ENCODE measurements at regions not wholly inside any gene's neighbourhood (a gene's known extent, or its start where the extent isn't known, plus 50 kb on each side); places are given as distances from the start of the nearest gene placed in this dataset.
"Not testable (repeated sequence)": the region's sequence is repeated elsewhere in the genome, so short reads cannot be mapped to it uniquely, and the experiment has no call there.

- H3K27ac Mint-ChIP-seq, result no peak overlapping the region
- H3K9me3 Mint-ChIP-seq, result no peaks in the 10 kb centered on the region
- H3K27me3 Mint-ChIP-seq, result peaks cover 54% of the 10 kb centered on the region
- peaks cover 21% of the 10 kb centered on the region for H3K4me1 Mint-ChIP-seq
- no peaks in the 10 kb centered on the region for H3K36me3 Mint-ChIP-seq
- no peak overlapping the region for H3K4me3 Mint-ChIP-seq
- DNase-seq, result no peak
- CTCF ChIA-PET, result no interaction called here
Measured at GRCh38 chr18:76622651-76623050, 127.6 kb upstream of the ZNF516 start.

GRCh38 chr18:76621782-76622495 is 126.9 kb upstream of the ZNF516 start:
- CTCF ChIA-PET, result interaction anchor here (1.0 to 1.6 kb wide), 3 partner anchors 19 to 108 kb away, joined by 3 to 6 read pairs (median 3); no protein-coding TSS in a partner anchor
- peaks cover 21% of the 10 kb centered on the region for H3K4me1 Mint-ChIP-seq
- H3K36me3 Mint-ChIP-seq, result no peaks in the 10 kb centered on the region
- no peak overlapping the region for H3K27ac Mint-ChIP-seq
- H3K4me3 Mint-ChIP-seq, result no peak overlapping the region
- peaks cover 59% of the 10 kb centered on the region for H3K27me3 Mint-ChIP-seq
- H3K9me3 Mint-ChIP-seq, result no peaks in the 10 kb centered on the region
- no peak for DNase-seq

GRCh38 chr18:76621226-76621625 is 126.2 kb upstream of the ZNF516 start:
- H3K27me3 Mint-ChIP-seq, result peaks cover 59% of the 10 kb centered on the region
- H3K27ac Mint-ChIP-seq, result no peak overlapping the region
- no peaks in the 10 kb centered on the region for H3K36me3 Mint-ChIP-seq
- DNase-seq, result no peak
- H3K4me1 Mint-ChIP-seq, result peaks cover 21% of the 10 kb centered on the region
- H3K4me3 Mint-ChIP-seq, result no peak overlapping the region
- CTCF ChIA-PET, result interaction anchor here (1.0 to 1.6 kb wide), 3 partner anchors 20 to 107 kb away, joined by 3 to 6 read pairs (median 3); no protein-coding TSS in a partner anchor
- no peaks in the 10 kb centered on the region for H3K9me3 Mint-ChIP-seq

DNA sequence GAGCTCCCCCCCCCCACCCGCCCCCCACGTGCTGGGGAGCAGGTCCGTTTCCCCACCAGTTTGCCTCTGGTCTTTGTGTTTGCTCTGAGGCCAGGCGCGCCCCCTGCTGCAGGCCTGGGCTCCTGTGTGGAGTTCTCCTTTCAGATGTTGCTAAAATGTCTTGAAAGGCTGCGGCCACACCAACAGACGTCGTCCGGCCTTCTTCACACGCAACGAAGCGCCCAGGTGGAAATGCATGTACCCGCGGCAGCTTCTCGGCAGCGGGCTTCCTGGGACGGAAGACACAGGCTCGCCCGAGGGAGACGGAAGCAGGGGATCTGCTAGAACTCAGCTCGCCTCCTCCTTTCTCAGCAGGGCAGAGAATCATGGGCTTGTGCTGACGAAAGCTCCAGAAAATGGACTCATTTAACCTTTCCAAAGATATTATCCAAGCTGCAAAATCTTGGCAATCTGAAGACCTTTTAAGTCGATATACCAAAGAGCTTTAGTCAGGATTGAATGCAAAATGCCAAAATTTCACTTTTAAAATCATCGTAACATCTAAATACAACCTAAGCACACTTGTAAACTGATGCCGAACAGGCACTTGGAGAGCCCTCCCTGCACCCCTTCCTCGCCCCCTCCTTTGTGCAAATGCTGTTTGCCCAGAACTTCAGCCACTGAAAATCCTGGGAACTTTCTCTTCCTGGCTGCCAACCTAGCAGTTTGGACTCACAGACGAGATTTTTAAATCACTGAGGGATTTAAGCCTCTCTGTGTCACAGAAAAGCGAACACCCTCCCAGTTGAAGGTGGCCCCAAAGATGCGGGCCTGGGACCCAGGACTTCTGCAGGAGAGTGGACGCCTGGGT is 125.5 kb upstream of the ZNF516 start:
- CTCF ChIA-PET, result interaction anchor here (1.3 to 1.6 kb wide), 2 partner anchors 89 to 107 kb away, joined by 3 to 6 read pairs; no protein-coding TSS in a partner anchor
- no peak overlapping the region for H3K27ac Mint-ChIP-seq

DNA sequence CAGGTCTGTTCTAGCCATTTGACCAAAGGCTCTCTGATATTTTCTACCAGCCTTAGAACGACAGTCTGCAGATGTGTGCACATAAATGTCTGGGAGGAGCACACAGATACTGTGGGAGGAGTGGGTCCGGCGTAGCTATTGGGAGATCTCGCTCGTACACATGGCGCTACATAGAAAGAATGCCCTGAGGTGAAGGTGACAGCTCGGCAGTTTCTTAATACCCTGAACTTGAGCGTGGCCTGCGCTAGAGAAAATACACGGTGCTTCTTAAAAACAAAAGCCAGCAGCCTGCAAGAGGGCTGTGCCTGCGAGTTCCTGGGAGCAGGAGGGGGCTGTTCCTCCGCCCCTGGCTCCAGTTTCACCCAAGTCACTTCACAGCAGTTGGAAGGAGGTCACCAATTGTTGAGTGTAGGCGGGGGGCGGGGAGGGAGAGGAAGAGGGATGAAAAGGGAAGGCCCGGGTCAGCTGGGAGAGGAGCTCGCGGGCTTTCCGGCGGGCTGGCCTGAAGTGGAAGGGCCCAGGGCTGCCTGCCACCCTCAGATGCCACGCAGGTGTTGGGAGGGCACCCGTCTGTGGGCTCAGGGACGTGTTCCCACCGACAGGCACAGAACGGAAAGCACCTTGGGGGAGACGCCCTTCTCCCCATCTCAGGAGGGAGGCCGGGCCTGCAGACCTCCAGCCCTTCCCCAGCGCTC is 124.7 kb upstream of the ZNF516 start:
- peaks cover 57% of the 10 kb centered on the region for H3K27me3 Mint-ChIP-seq
- no peak overlapping the region for H3K4me3 Mint-ChIP-seq
- no peaks in the 10 kb centered on the region for H3K36me3 Mint-ChIP-seq
- DNase-seq, result no peak
- H3K9me3 Mint-ChIP-seq, result no peaks in the 10 kb centered on the region
- H3K4me1 Mint-ChIP-seq, result peaks cover 21% of the 10 kb centered on the region
- CTCF ChIA-PET, result interaction anchor here (1.6 kb wide), 1 partner anchor 90 kb away, joined by 6 read pairs; no protein-coding TSS in a partner anchor
- no peak overlapping the region for H3K27ac Mint-ChIP-seq

More for the DNA sequence above, 125.5 kb upstream of the ZNF516 start:
- H3K9me3 Mint-ChIP-seq, result no peaks in the 10 kb centered on the region
- DNase-seq, result peak; percentile 52
- peaks cover 59% of the 10 kb centered on the region for H3K27me3 Mint-ChIP-seq
- H3K36me3 Mint-ChIP-seq, result no peaks in the 10 kb centered on the region
- H3K4me3 Mint-ChIP-seq, result no peak overlapping the region
- peaks cover 21% of the 10 kb centered on the region for H3K4me1 Mint-ChIP-seq

- no peak overlapping the region for H3K4me3 Mint-ChIP-seq
- no peaks in the 10 kb centered on the region for H3K9me3 Mint-ChIP-seq
- H3K36me3 Mint-ChIP-seq, result no peaks in the 10 kb centered on the region
- peaks cover 56% of the 10 kb centered on the region for H3K27me3 Mint-ChIP-seq
- no peak for DNase-seq
- peaks cover 21% of the 10 kb centered on the region for H3K4me1 Mint-ChIP-seq
- CTCF ChIA-PET, result no interaction called here
- no peak overlapping the region for H3K27ac Mint-ChIP-seq
Measured at GRCh38 chr18:76619261-76619620, 124.2 kb upstream of the ZNF516 start.

- CTCF ChIA-PET, result interaction anchor here (0.6 kb wide), 1 partner anchor 11 kb away, joined by 3 read pairs; no protein-coding TSS in a partner anchor
- no peaks in the 10 kb centered on the region for H3K9me3 Mint-ChIP-seq
- no peak for DNase-seq
- peaks cover 21% of the 10 kb centered on the region for H3K4me1 Mint-ChIP-seq
- no peaks in the 10 kb centered on the region for H3K36me3 Mint-ChIP-seq
- H3K27ac Mint-ChIP-seq, result no peak overlapping the region
- no peak overlapping the region for H3K4me3 Mint-ChIP-seq
- H3K27me3 Mint-ChIP-seq, result peaks cover 53% of the 10 kb centered on the region
Measured at GRCh38 chr18:76618721-76619120, 123.7 kb upstream of the ZNF516 start.

GRCh38 chr18:76616373-76616772 is 121.3 kb upstream of the ZNF516 start:
- H3K27me3 Mint-ChIP-seq, result peaks cover 38% of the 10 kb centered on the region
- CTCF ChIA-PET, result no interaction called here

GRCh38 chr18:76615065-76615733 is 120.2 kb upstream of the ZNF516 start:
- CTCF ChIA-PET, result no interaction called here
- Mint-ChIP-seq H3K27ac (no peak overlapping the region), H3K9me3 (peaks cover 2% of the 10 kb centered on the region), H3K27me3 (peaks cover 33% of the 10 kb centered on the region), H3K4me3 (no peak overlapping the region), H3K36me3 (no peaks in the 10 kb centered on the region), H3K4me1 (peaks cover 7% of the 10 kb centered on the region)
- DNase-seq, result no peak

More at GRCh38 chr18:76616373-76616772, 121.3 kb upstream of the ZNF516 start:
- Mint-ChIP-seq H3K36me3 (no peaks in the 10 kb centered on the region), H3K4me3 (no peak overlapping the region), H3K9me3 (peaks cover under 1% of the 10 kb centered on the region), H3K4me1 (peaks cover 16% of the 10 kb centered on the region), H3K27ac (no peak overlapping the region)
- DNase-seq, result no peak

DNA sequence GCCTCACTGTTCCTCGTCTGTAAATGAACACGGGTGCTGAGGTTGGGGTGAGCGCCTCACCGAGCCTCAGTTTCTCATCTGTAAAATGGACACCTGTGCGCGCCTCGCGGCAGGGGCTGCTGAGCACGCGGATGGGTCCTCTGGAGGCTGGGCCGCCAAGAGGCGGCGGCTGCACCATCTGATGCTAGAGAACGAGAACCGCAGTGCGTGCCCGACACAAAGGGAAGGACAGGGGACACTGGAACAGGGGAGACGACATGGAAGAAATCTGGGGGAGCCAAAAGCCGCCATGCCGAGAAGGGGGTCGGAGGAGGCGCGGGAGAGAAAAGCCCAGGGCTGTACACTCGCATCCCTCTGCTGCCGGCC is 118.7 kb upstream of the ZNF516 start:
- Mint-ChIP-seq H3K9me3 (peaks cover 2% of the 10 kb centered on the region), H3K27ac (no peak overlapping the region), H3K27me3 (peaks cover 21% of the 10 kb centered on the region), H3K4me3 (no peak overlapping the region), H3K36me3 (no peaks in the 10 kb centered on the region), H3K4me1 (no peaks in the 10 kb centered on the region)
- CTCF ChIA-PET, result no interaction called here
- DNase-seq, result no peak

DNA sequence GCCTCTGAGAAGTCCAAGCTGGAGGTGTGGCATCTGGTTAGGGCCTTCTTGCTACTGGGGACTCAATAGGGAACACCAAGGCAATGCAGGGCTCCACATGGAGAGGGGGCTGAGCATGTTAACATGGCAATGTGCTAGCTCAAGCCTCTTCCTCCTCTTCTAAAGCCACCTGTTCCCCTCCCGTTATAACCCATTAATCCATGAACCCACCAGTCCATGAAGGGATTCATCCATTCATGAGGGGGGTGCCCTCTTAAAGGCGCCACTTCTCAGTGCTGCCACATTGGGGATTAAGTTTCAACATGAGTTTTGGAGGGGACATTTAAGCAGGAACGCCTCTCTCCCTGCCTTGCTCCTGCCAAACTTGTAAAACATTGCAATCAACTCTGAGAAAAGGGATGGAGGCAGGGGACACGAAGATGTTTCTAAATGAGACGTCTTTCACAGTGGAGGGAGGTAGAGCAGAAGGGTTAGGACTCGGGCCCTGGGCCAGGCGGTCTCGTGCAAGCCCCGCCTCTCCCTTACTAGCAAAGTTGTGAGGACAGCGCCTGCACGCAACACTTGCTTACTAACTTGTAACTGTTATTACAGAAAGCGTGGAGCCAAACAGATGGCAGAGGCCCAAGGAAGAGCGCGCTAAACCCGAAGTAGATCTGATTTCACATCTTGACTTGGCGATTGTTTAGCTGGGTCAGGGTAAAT is 118.2 kb upstream of the ZNF516 start:
- Mint-ChIP-seq H3K27me3 (peaks cover 15% of the 10 kb centered on the region), H3K36me3 (no peaks in the 10 kb centered on the region), H3K9me3 (peaks cover 2% of the 10 kb centered on the region), H3K4me1 (no peaks in the 10 kb centered on the region), H3K4me3 (no peak overlapping the region), H3K27ac (no peak overlapping the region)
- DNase-seq, result no peak
- CTCF ChIA-PET, result no interaction called here

- not testable (repeated sequence) for H3K4me1 Mint-ChIP-seq, H3K9me3 Mint-ChIP-seq, H3K27ac Mint-ChIP-seq, H3K4me3 Mint-ChIP-seq, DNase-seq, H3K36me3 Mint-ChIP-seq, H3K27me3 Mint-ChIP-seq
- CTCF ChIA-PET, result interaction anchor here (1.0 kb wide), 1 partner anchor 99 kb away, joined by 4 read pairs; no protein-coding TSS in a partner anchor
Measured at GRCh38 chr18:76611750-76612045, 116.7 kb upstream of the ZNF516 start.

DNA sequence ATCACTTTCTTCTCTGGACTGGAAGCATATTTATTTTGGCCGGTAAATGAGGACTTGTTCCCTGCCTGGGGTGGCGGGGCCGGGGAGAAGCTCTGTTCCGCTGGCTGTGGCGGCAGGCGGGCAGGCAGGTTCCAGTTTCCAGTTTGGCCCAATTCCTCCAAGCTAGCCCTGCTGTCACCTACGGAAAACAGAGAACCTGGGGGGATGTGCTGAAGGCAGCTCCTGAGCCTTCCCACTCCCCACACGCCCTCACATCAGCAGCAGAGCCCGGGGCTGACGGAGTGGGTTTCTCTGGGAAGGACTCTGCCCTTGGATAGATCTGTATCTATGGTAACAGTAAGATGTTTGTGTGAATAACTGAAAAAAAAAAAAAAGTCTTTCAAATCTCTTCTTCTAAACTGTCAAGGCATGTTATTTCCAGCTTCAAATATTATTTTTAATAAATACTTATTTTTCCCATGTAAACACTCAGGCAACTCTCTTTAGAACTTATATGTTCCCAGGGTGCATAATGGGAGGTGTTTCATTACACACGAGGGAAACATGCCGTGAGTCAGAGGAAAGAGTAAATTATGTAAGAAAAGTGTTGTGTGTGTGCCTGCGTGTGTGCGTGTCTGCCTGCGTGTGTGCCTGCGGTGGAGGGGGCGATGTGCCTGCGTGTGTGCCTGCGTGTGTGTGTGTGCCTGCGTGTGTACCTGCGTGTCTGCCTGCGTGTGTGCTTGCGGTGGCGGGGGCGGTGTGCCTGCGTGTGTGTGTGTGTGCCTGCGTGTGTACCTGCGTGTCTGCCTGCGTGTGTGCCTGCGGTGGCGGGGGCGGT is 116.1 kb upstream of the ZNF516 start:
- Mint-ChIP-seq H3K9me3 (peaks cover 2% of the 10 kb centered on the region), H3K4me1 (no peaks in the 10 kb centered on the region), H3K4me3 (no peak overlapping the region), H3K27me3 (peaks cover 4% of the 10 kb centered on the region), H3K27ac (no peak overlapping the region), H3K36me3 (no peaks in the 10 kb centered on the region)
- CTCF ChIA-PET, result interaction anchor here (1.0 kb wide), 1 partner anchor 99 kb away, joined by 4 read pairs; no protein-coding TSS in a partner anchor
- DNase-seq, result no peak
